ENCODE measurements at regions not wholly inside any gene's neighbourhood (a gene's known extent, or its start where the extent isn't known, plus 50 kb on each side); places are given as distances from the start of the nearest gene placed in this dataset.
A peak's percentile ranks its signal among the peaks of the same experiment; 100 is the strongest.
"Not testable (repeated sequence)": the region's sequence is repeated elsewhere in the genome, so short reads cannot be mapped to it uniquely, and the experiment has no call there.

DNA sequence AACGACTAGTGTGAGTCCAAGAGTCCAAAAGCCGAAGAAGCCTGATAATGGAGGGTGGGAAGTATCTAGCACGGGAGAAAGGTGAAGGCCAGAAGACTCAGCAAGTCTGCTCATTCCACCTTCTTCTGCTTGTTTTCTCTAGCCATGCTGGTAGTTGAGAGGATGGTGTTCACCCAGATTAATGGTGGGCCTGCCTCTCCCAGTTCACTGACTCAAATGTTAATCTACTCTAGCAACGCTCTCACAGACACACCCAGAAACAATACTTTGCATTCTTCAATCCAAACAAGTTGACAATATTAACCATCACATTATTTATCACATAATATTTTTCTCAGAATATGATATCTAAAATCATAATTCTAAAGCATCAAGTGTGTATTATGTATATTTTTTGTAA lies 1055.1 kb upstream of the PCDH10 start:
- Histone ChIP-seq H3K9ac (ENCODE audit: low read length) (no peak overlapping the region), H3K4me1 (ENCODE audit: control insufficient read depth, insufficient read depth, low read length) (no peaks in the 10 kb centered on the region), H3K27me3 (ENCODE audit: control insufficient read depth, insufficient read depth, low read length) (no peaks in the 10 kb centered on the region), H3K9me3 (ENCODE audit: control insufficient read depth, insufficient read depth, low read depth, low read length) (0 out of 2 replicates have a peak, but pooled peaks cover 8% of the 10 kb centered on the region), H3K4me3 (ENCODE audit: low read depth, low read length) (no peak overlapping the region), H3K27ac (ENCODE audit: low read depth, low read length) (no peak overlapping the region), H3K36me3 (ENCODE audit: control insufficient read depth, insufficient read depth, low read length) (no peaks in the 10 kb centered on the region)

DNA sequence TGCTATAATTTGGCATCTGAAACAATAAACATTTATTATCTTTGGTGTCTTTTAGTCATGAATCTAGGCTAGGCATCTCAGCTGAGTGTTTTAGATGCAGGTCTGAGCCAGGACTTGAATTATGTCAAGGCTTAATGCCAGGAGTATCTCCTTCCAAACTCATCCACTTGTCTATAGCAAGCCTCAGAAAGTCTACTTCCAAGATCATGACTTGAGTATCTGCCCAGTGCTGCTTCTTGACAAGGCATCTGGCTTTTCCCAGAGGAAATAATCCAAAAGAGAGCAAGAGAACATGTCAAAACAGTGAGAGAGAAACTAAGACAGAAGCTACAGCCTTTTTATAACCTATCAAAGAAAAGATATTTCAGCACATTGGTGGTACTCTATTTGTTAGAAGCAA lies 1052.1 kb upstream of the PCDH10 start:
- no peak overlapping the region for H3K27ac ChIP-seq (ENCODE audit: low read depth, low read length)
- no peak overlapping the region for H3K9ac ChIP-seq (ENCODE audit: low read length)
- H3K9me3 ChIP-seq (ENCODE audit: control insufficient read depth, insufficient read depth, low read depth, low read length), result no peaks in the 10 kb centered on the region
- no peak overlapping the region for H3K4me3 ChIP-seq (ENCODE audit: low read depth, low read length)
- H3K4me1 ChIP-seq (ENCODE audit: control insufficient read depth, insufficient read depth, low read length), result no peaks in the 10 kb centered on the region
- no peaks in the 10 kb centered on the region for H3K36me3 ChIP-seq (ENCODE audit: control insufficient read depth, insufficient read depth, low read length)
- no peaks in the 10 kb centered on the region for H3K27me3 ChIP-seq (ENCODE audit: control insufficient read depth, insufficient read depth, low read length)

DNA sequence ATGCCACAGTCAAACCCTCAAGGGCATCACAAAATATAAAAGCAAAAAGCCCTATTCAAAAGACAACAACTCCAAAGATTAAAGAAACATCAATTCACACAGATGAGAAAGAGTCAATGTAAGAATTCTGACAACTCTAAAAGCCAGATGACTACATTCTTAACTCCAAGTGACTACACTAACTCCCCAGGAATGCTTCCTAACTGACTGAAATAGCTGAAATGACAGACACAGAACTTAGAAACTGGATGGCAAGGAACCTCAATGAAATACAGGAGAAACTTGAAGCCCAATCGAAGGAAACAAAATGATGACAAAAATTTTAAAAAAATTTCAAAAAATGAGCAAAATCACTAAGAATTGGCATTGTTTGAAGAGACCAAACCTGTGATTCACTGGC lies 1047.6 kb upstream of the PCDH10 start:
- no peak overlapping the region for H3K27ac ChIP-seq (ENCODE audit: low read depth, low read length)

GRCh38 chr4:132108784-132109183 lies 1040.3 kb upstream of the PCDH10 start:
- no peaks in the 10 kb centered on the region for H3K27me3 ChIP-seq (ENCODE audit: control insufficient read depth, insufficient read depth, low read length)
- no peak overlapping the region for H3K4me3 ChIP-seq (ENCODE audit: low read depth, low read length)
- H3K9ac ChIP-seq (ENCODE audit: low read length), result no peak overlapping the region
- H3K36me3 ChIP-seq (ENCODE audit: control insufficient read depth, insufficient read depth, low read length), result no peaks in the 10 kb centered on the region
- H3K27ac ChIP-seq (ENCODE audit: low read depth, low read length), result no peak overlapping the region
- H3K9me3 ChIP-seq (ENCODE audit: control insufficient read depth, insufficient read depth, low read depth, low read length), result no peaks in the 10 kb centered on the region
- no peaks in the 10 kb centered on the region for H3K4me1 ChIP-seq (ENCODE audit: control insufficient read depth, insufficient read depth, low read length)

More for the DNA sequence above, 1047.6 kb upstream of the PCDH10 start:
- no peaks in the 10 kb centered on the region for H3K9me3 ChIP-seq (ENCODE audit: control insufficient read depth, insufficient read depth, low read depth, low read length)
- no peaks in the 10 kb centered on the region for H3K36me3 ChIP-seq (ENCODE audit: control insufficient read depth, insufficient read depth, low read length)
- H3K4me3 ChIP-seq (ENCODE audit: low read depth, low read length), result no peak overlapping the region
- H3K9ac ChIP-seq (ENCODE audit: low read length), result no peak overlapping the region
- H3K27me3 ChIP-seq (ENCODE audit: control insufficient read depth, insufficient read depth, low read length), result no peaks in the 10 kb centered on the region
- no peaks in the 10 kb centered on the region for H3K4me1 ChIP-seq (ENCODE audit: control insufficient read depth, insufficient read depth, low read length)

- no peaks in the 10 kb centered on the region for H3K9me3 ChIP-seq (ENCODE audit: control insufficient read depth, insufficient read depth, low read depth, low read length)
- H3K9ac ChIP-seq (ENCODE audit: low read length), result no peak overlapping the region
- H3K36me3 ChIP-seq (ENCODE audit: control insufficient read depth, insufficient read depth, low read length), result no peaks in the 10 kb centered on the region
- no peak overlapping the region for H3K4me3 ChIP-seq (ENCODE audit: low read depth, low read length)
- no peak overlapping the region for H3K27ac ChIP-seq (ENCODE audit: low read depth, low read length)
- no peaks in the 10 kb centered on the region for H3K4me1 ChIP-seq (ENCODE audit: control insufficient read depth, insufficient read depth, low read length)
- H3K27me3 ChIP-seq (ENCODE audit: control insufficient read depth, insufficient read depth, low read length), result no peaks in the 10 kb centered on the region
Measured at GRCh38 chr4:132114885-132115284, 1034.2 kb upstream of the PCDH10 start.

DNA sequence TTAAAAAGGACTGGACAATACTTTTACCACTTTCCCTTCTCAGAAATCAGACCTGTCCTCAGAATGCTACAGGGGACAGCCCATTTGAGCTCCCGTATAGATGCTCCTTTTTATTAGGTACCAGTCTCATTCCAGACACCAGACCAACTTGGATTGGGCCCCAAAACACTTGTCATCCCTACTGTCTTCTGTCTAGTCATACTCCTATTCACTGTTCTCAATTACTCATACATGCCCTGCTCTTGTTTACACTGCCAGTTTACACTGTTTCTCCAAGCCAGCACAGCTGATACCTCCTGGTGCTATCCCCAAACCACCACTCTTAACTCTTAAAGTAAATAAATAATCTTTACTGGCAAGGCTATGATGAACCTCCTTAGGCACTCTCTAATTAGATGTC lies 1026.4 kb upstream of the PCDH10 start:
- H3K4me1 ChIP-seq (ENCODE audit: control insufficient read depth, insufficient read depth, low read length), result peaks cover 31% of the 10 kb centered on the region
- H3K36me3 ChIP-seq (ENCODE audit: control insufficient read depth, insufficient read depth, low read length); H3K9me3 ChIP-seq (ENCODE audit: control insufficient read depth, insufficient read depth, low read depth, low read length); H3K4me3 ChIP-seq (ENCODE audit: low read depth, low read length); H3K27me3 ChIP-seq (ENCODE audit: control insufficient read depth, insufficient read depth, low read length); H3K27ac ChIP-seq (ENCODE audit: low read depth, low read length): not testable (repeated sequence)
- H3K9ac ChIP-seq (ENCODE audit: low read length), result peak overlapping the region; percentile 48

DNA sequence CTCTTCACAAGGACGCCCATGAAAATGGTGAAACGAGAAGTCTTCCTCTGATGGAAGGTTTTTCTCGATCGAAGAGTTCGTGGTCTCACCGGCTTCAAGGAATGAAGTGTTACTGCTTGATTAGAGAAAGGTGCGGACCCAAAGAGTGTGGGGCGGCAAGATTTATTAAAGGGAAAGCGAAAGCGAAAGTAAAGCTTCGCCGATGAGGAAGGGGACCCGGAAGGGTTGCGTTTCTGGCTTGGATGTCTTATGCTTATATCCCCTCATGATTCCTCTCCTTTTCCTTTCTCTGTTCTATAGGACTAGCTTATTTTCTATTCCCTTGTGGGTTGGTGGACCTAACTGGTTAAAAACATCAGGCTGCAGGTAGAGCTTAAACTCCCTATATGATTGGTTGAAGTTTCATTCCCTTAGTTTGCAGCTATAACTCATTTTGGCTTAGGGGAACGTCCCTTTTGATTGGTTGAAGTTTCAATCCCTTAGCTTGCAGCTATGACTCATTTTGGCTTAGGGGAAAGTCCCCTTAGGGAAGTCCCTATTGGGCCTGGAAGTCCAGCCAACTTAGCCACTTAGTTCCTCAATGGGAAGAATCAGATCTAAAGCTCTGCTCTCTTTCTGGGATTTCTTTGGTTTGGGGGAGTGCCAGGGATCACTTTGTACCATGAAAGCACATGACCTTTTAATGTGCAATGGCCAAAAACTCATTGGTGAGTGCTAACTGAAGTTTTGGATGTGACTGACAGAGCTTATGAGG lies 1025.0 kb upstream of the PCDH10 start:
- Histone ChIP-seq H3K27me3 (ENCODE audit: control insufficient read depth, insufficient read depth, low read length) (no peaks in the 10 kb centered on the region), H3K9me3 (ENCODE audit: control insufficient read depth, insufficient read depth, low read depth, low read length) (0 out of 2 replicates have a peak, but pooled peaks cover 3% of the 10 kb centered on the region), H3K4me1 (ENCODE audit: control insufficient read depth, insufficient read depth, low read length) (peaks cover 31% of the 10 kb centered on the region), H3K36me3 (ENCODE audit: control insufficient read depth, insufficient read depth, low read length) (peaks cover 6% of the 10 kb centered on the region; the same call in 1 of the 2 replicates), H3K27ac (ENCODE audit: low read depth, low read length) (peak overlapping the region; percentile 87), H3K4me3 (ENCODE audit: low read depth, low read length) (peak overlapping the region; percentile 56), H3K9ac (ENCODE audit: low read length) (peak overlapping the region; percentile 93)

GRCh38 chr4:132124624-132124974 lies 1024.5 kb upstream of the PCDH10 start:
- peak overlapping the region; percentile 93 for H3K9ac ChIP-seq (ENCODE audit: low read length)
- 0 out of 2 replicates have a peak, but pooled peaks cover 3% of the 10 kb centered on the region for H3K9me3 ChIP-seq (ENCODE audit: control insufficient read depth, insufficient read depth, low read depth, low read length)
- H3K4me1 ChIP-seq (ENCODE audit: control insufficient read depth, insufficient read depth, low read length), result peaks cover 31% of the 10 kb centered on the region
- H3K36me3 ChIP-seq (ENCODE audit: control insufficient read depth, insufficient read depth, low read length), result peaks cover 6% of the 10 kb centered on the region; the same call in 1 of the 2 replicates
- H3K27me3 ChIP-seq (ENCODE audit: control insufficient read depth, insufficient read depth, low read length), result no peaks in the 10 kb centered on the region
- H3K27ac ChIP-seq (ENCODE audit: low read depth, low read length), result peak overlapping the region; percentile 87
- H3K4me3 ChIP-seq (ENCODE audit: low read depth, low read length), result peak overlapping the region; percentile 56

- Histone ChIP-seq H3K36me3 (ENCODE audit: control insufficient read depth, insufficient read depth, low read length) (peaks cover 6% of the 10 kb centered on the region; the same call in 1 of the 2 replicates), H3K4me1 (ENCODE audit: control insufficient read depth, insufficient read depth, low read length) (peaks cover 31% of the 10 kb centered on the region), H3K27me3 (ENCODE audit: control insufficient read depth, insufficient read depth, low read length) (no peaks in the 10 kb centered on the region), H3K9ac (ENCODE audit: low read length) (peak overlapping the region; percentile 93), H3K27ac (ENCODE audit: low read depth, low read length) (peak overlapping the region; percentile 87), H3K4me3 (ENCODE audit: low read depth, low read length) (peak overlapping the region; percentile 56), H3K9me3 (ENCODE audit: control insufficient read depth, insufficient read depth, low read depth, low read length) (0 out of 2 replicates have a peak, but pooled peaks cover 3% of the 10 kb centered on the region)
Measured at GRCh38 chr4:132125131-132125530, 1024.0 kb upstream of the PCDH10 start.

GRCh38 chr4:132132433-132132832 lies 1016.7 kb upstream of the PCDH10 start:
- H3K36me3 ChIP-seq (ENCODE audit: control insufficient read depth, insufficient read depth, low read length), result peaks cover 6% of the 10 kb centered on the region; the same call in 1 of the 2 replicates
- no peak overlapping the region for H3K4me3 ChIP-seq (ENCODE audit: low read depth, low read length)
- H3K27ac ChIP-seq (ENCODE audit: low read depth, low read length), result no peak overlapping the region
- no peaks in the 10 kb centered on the region for H3K27me3 ChIP-seq (ENCODE audit: control insufficient read depth, insufficient read depth, low read length)
- H3K9ac ChIP-seq (ENCODE audit: low read length), result no peak overlapping the region
- peaks cover 6% of the 10 kb centered on the region; the same call in 1 of the 2 replicates for H3K4me1 ChIP-seq (ENCODE audit: control insufficient read depth, insufficient read depth, low read length)
- peaks cover 11% of the 10 kb centered on the region for H3K9me3 ChIP-seq (ENCODE audit: control insufficient read depth, insufficient read depth, low read depth, low read length)

GRCh38 chr4:132169660-132170059 lies 979.4 kb upstream of the PCDH10 start:
- Histone ChIP-seq H3K9me3 (ENCODE audit: control insufficient read depth, insufficient read depth, low read depth, low read length) (no peaks in the 10 kb centered on the region), H3K4me1 (ENCODE audit: control insufficient read depth, insufficient read depth, low read length) (no peaks in the 10 kb centered on the region), H3K36me3 (ENCODE audit: control insufficient read depth, insufficient read depth, low read length) (no peaks in the 10 kb centered on the region), H3K27ac (ENCODE audit: low read depth, low read length) (no peak overlapping the region), H3K27me3 (ENCODE audit: control insufficient read depth, insufficient read depth, low read length) (no peaks in the 10 kb centered on the region), H3K9ac (ENCODE audit: low read length) (no peak overlapping the region), H3K4me3 (ENCODE audit: low read depth, low read length) (no peak overlapping the region)

Data from HUES6 (cell line).